ENCODE measurements at regions not wholly inside any gene's neighbourhood (a gene's known extent, or its start where the extent isn't known, plus 50 kb on each side); places are given as distances from the start of the nearest gene placed in this dataset.
"Not testable (repeated sequence)": the region's sequence is repeated elsewhere in the genome, so short reads cannot be mapped to it uniquely, and the experiment has no call there.

- no peak for DNase-seq (ENCODE audit: low read depth)
These were observed 603.2 kb downstream of the TMEM182 start for GRCh38 chr2:103365071-103365470.

- no peak for DNase-seq (ENCODE audit: low read depth)
These were observed 606.0 kb downstream of the TMEM182 start for GRCh38 chr2:103367877-103368276.

- no peak for DNase-seq (ENCODE audit: low read depth)
These were observed 621.7 kb downstream of the TMEM182 start for GRCh38 chr2:103383541-103383940.

GRCh38 chr2:103386872-103387271, 625.0 kb downstream of the TMEM182 start:
- no peak for DNase-seq (ENCODE audit: low read depth)

GRCh38 chr2:103387888-103388287, 626.1 kb downstream of the TMEM182 start:
- no peak for DNase-seq (ENCODE audit: low read depth)

GRCh38 chr2:103396152-103396551, 634.3 kb downstream of the TMEM182 start:
- no peak for DNase-seq (ENCODE audit: low read depth)

GRCh38 chr2:103401621-103402020, 639.8 kb downstream of the TMEM182 start:
- DNase-seq (ENCODE audit: low read depth) = peak; percentile 17

GRCh38 chr2:103402336-103402735, 640.5 kb downstream of the TMEM182 start:
- no peak for DNase-seq (ENCODE audit: low read depth)

GRCh38 chr2:103402944-103403343, 641.1 kb downstream of the TMEM182 start:
- DNase-seq (ENCODE audit: low read depth) = no peak

- not testable (repeated sequence) for DNase-seq (ENCODE audit: low read depth)
These were observed 641.6 kb downstream of the TMEM182 start for GRCh38 chr2:103403388-103403787.

GRCh38 chr2:103410221-103410620, 648.4 kb downstream of the TMEM182 start:
- no peak for DNase-seq (ENCODE audit: low read depth)

GRCh38 chr2:103419506-103419905, 657.7 kb downstream of the TMEM182 start:
- no peak for DNase-seq (ENCODE audit: low read depth)

- no peak for DNase-seq (ENCODE audit: low read depth)
These were observed 661.3 kb downstream of the TMEM182 start for GRCh38 chr2:103423100-103423499.

- DNase-seq (ENCODE audit: low read depth) = no peak
These were observed 665.7 kb downstream of the TMEM182 start for GRCh38 chr2:103427567-103427966.

GRCh38 chr2:103430191-103430590, 668.4 kb downstream of the TMEM182 start:
- no peak for DNase-seq (ENCODE audit: low read depth)

GRCh38 chr2:103435010-103435409, 673.2 kb downstream of the TMEM182 start:
- no peak for DNase-seq (ENCODE audit: low read depth)

- no peak for DNase-seq (ENCODE audit: low read depth)
These were observed 675.3 kb downstream of the TMEM182 start for GRCh38 chr2:103437161-103437560.

GRCh38 chr2:103445347-103445746, 683.5 kb downstream of the TMEM182 start:
- no peak for DNase-seq (ENCODE audit: low read depth)

- DNase-seq (ENCODE audit: low read depth) = no peak
These were observed 686.7 kb downstream of the TMEM182 start for GRCh38 chr2:103448495-103448894.

GRCh38 chr2:103451283-103451682, 689.5 kb downstream of the TMEM182 start:
- DNase-seq (ENCODE audit: low read depth) = no peak

GRCh38 chr2:103459283-103459682, 697.5 kb downstream of the TMEM182 start:
- DNase-seq (ENCODE audit: low read depth) = no peak

GRCh38 chr2:103462101-103462500, 700.3 kb downstream of the TMEM182 start:
- DNase-seq (ENCODE audit: low read depth) = no peak

GRCh38 chr2:103462712-103463111, 700.9 kb downstream of the TMEM182 start:
- no peak for DNase-seq (ENCODE audit: low read depth)

GRCh38 chr2:103464831-103465230, 703.0 kb downstream of the TMEM182 start:
- DNase-seq (ENCODE audit: low read depth) = no peak

- DNase-seq (ENCODE audit: low read depth) = no peak
These were observed 708.0 kb downstream of the TMEM182 start for GRCh38 chr2:103469800-103470199.

Measured in forelimb muscle (tissue), 1 donor.